ENCODE measurements at regions not wholly inside any gene's neighbourhood (a gene's known extent, or its start where the extent isn't known, plus 50 kb on each side); places are given as distances from the start of the nearest gene placed in this dataset.

DNA sequence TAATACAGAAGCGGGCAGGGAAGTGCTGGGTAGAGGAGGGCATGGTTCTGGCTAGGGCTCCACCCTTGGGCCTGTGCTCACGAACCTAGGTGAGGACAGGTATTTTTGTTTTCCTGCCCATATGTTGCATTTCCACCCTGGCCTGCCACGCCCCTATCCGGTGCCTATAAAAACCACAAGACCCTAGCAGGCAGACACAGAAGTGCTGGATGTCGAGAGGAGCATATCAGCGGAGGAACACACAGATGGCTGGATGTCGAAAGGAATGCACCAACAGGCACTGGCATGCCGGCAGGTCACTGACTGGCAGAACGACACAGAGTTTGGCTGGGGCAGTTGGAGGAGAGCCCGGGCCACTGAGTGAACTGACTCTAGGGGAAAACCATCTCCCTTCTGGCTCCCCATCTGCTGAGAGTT, 316.6 kb upstream of the BOD1L1 start:
- CTCF ChIA-PET = no interaction called here
- POLR2A ChIA-PET = no interaction called here
- Histone ChIP-seq H3K36me3 (ENCODE audit: control insufficient read depth in 2 of 2, insufficient read depth in 1 of 2, low read length in 2 of 2) (no peaks in the 10 kb centered on the region), H3K4me1 (ENCODE audit: control insufficient read depth, insufficient read depth, low read length) (no peaks in the 10 kb centered on the region), H3K9me3 (ENCODE audit: control insufficient read depth, insufficient read depth, low read depth, low read length) (no peaks in the 10 kb centered on the region), H3K27ac (ENCODE audit: extremely low read depth, low read depth, low read length) (no peak overlapping the region), H3K4me3 (ENCODE audit: low read depth, low read length) (no peak overlapping the region)
- TF ChIP-seq ZSCAN16 (tag by site-specific recombination; IDR thresholded peaks at IDR 0.05) = no peak
- TF ChIP-seq, protein P1, sequence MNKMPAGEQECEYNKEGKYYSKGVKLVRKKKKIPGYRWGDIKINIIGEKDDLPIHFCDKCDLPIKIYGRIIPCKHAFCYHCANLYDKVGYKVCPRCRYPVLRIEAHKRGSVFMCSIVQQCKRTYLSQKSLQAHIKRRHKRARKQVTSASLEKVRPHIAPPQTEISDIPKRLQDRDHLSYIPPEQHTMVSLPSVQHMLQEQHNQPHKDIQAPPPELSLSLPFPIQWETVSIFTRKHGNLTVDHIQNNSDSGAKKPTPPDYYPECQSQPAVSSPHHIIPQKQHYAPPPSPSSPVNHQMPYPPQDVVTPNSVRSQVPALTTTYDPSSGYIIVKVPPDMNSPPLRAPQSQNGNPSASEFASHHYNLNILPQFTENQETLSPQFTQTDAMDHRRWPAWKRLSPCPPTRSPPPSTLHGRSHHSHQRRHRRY (tag by site-specific recombination; IDR thresholded peaks at IDR 0.05) = no peak
- no peak for TF ChIP-seq REPIN1 (tag by site-specific recombination; IDR thresholded peaks at IDR 0.05; ENCODE audit: low read depth)
- no peak for TF ChIP-seq ZNF23 (tag by site-specific recombination; IDR thresholded peaks at IDR 0.05; ENCODE audit: borderline replicate concordance)
- TF ChIP-seq, protein P2, sequence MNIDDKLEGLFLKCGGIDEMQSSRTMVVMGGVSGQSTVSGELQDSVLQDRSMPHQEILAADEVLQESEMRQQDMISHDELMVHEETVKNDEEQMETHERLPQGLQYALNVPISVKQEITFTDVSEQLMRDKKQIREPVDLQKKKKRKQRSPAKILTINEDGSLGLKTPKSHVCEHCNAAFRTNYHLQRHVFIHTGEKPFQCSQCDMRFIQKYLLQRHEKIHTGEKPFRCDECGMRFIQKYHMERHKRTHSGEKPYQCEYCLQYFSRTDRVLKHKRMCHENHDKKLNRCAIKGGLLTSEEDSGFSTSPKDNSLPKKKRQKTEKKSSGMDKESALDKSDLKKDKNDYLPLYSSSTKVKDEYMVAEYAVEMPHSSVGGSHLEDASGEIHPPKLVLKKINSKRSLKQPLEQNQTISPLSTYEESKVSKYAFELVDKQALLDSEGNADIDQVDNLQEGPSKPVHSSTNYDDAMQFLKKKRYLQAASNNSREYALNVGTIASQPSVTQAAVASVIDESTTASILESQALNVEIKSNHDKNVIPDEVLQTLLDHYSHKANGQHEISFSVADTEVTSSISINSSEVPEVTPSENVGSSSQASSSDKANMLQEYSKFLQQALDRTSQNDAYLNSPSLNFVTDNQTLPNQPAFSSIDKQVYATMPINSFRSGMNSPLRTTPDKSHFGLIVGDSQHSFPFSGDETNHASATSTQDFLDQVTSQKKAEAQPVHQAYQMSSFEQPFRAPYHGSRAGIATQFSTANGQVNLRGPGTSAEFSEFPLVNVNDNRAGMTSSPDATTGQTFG (tag by site-specific recombination; IDR thresholded peaks at IDR 0.05; ENCODE audit: borderline replicate concordance) = no peak
- TF ChIP-seq GLIS1 (tag by site-specific recombination; IDR thresholded peaks at IDR 0.05) = no peak
- no peak for TF ChIP-seq ZFHX2 (tag by site-specific recombination; conservative IDR thresholded peaks at IDR 0.05)
- TF ChIP-seq ZNF621 (tag by site-specific recombination; IDR thresholded peaks at IDR 0.05) = no peak
- TF ChIP-seq, protein P3, sequence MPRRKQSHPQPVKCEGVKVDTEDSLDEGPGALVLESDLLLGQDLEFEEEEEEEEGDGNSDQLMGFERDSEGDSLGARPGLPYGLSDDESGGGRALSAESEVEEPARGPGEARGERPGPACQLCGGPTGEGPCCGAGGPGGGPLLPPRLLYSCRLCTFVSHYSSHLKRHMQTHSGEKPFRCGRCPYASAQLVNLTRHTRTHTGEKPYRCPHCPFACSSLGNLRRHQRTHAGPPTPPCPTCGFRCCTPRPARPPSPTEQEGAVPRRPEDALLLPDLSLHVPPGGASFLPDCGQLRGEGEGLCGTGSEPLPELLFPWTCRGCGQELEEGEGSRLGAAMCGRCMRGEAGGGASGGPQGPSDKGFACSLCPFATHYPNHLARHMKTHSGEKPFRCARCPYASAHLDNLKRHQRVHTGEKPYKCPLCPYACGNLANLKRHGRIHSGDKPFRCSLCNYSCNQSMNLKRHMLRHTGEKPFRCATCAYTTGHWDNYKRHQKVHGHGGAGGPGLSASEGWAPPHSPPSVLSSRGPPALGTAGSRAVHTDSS (tag by site-specific recombination; IDR thresholded peaks at IDR 0.05) = no peak
- TF ChIP-seq ZNF677 (tag by site-specific recombination; IDR thresholded peaks at IDR 0.05) = no peak
- TF ChIP-seq ZNF707 (tag by site-specific recombination; IDR thresholded peaks at IDR 0.05) = no peak
- TF ChIP-seq, protein P4, sequence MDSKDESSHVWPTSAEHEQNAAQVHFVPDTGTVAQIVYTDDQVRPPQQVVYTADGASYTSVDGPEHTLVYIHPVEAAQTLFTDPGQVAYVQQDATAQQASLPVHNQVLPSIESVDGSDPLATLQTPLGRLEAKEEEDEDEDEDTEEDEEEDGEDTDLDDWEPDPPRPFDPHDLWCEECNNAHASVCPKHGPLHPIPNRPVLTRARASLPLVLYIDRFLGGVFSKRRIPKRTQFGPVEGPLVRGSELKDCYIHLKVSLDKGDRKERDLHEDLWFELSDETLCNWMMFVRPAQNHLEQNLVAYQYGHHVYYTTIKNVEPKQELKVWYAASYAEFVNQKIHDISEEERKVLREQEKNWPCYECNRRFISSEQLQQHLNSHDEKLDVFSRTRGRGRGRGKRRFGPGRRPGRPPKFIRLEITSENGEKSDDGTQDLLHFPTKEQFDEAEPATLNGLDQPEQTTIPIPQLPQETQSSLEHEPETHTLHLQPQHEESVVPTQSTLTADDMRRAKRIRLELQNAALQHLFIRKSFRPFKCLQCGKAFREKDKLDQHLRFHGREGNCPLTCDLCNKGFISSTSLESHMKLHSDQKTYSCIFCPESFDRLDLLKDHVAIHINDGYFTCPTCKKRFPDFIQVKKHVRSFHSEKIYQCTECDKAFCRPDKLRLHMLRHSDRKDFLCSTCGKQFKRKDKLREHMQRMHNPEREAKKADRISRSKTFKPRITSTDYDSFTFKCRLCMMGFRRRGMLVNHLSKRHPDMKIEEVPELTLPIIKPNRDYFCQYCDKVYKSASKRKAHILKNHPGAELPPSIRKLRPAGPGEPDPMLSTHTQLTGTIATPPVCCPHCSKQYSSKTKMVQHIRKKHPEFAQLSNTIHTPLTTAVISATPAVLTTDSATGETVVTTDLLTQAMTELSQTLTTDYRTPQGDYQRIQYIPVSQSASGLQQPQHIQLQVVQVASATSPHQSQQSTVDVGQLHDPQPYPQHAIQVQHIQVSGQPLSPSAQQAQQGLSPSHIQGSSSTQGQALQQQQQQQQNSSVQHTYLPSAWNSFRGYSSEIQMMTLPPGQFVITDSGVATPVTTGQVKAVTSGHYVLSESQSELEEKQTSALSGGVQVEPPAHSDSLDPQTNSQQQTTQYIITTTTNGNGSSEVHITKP (tag by site-specific recombination; IDR thresholded peaks at IDR 0.05) = no peak
- TF ChIP-seq, protein P5, sequence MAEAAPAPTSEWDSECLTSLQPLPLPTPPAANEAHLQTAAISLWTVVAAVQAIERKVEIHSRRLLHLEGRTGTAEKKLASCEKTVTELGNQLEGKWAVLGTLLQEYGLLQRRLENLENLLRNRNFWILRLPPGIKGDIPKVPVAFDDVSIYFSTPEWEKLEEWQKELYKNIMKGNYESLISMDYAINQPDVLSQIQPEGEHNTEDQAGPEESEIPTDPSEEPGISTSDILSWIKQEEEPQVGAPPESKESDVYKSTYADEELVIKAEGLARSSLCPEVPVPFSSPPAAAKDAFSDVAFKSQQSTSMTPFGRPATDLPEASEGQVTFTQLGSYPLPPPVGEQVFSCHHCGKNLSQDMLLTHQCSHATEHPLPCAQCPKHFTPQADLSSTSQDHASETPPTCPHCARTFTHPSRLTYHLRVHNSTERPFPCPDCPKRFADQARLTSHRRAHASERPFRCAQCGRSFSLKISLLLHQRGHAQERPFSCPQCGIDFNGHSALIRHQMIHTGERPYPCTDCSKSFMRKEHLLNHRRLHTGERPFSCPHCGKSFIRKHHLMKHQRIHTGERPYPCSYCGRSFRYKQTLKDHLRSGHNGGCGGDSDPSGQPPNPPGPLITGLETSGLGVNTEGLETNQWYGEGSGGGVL (tag by site-specific recombination; IDR thresholded peaks at IDR 0.05) = no peak
- no peak for TF ChIP-seq ZNF394 (tag by site-specific recombination; IDR thresholded peaks at IDR 0.05; ENCODE audit: borderline replicate concordance)
- TF ChIP-seq, protein P6, sequence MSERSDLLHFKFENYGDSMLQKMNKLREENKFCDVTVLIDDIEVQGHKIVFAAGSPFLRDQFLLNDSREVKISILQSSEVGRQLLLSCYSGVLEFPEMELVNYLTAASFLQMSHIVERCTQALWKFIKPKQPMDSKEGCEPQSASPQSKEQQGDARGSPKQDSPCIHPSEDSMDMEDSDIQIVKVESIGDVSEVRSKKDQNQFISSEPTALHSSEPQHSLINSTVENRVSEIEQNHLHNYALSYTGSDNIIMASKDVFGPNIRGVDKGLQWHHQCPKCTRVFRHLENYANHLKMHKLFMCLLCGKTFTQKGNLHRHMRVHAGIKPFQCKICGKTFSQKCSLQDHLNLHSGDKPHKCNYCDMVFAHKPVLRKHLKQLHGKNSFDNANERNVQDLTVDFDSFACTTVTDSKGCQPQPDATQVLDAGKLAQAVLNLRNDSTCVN (tag by site-specific recombination; optimal IDR thresholded peaks at IDR 0.05) = no peak
- TF ChIP-seq ZBTB8A (tag by site-specific recombination; IDR thresholded peaks at IDR 0.05) = no peak

Data from HEK293 (cell line).